ENCODE measurements at regions not wholly inside any gene's neighbourhood (a gene's known extent, or its start where the extent isn't known, plus 50 kb on each side); places are given as distances from the start of the nearest gene placed in this dataset.

DNA sequence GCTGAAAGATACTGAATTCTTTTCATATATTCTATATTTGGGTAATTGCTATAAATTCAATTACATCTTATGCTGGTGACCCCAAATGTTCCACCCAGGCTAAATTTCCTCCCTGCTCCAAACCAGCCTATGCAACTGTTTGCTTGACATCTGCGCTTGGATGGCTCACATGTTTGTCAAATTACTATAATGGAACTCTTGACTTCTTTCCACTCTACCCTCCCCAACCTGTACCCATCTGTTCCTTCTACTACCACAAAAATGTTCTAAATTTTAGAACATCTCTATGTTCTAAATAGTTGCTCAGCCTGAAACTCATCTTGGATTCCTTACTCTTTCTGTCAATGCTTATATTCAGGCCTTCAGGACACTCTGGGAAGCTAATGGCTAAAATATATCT lies 249.9 kb upstream of the SMIM30 start:
- TF ChIP-seq, protein P1, sequence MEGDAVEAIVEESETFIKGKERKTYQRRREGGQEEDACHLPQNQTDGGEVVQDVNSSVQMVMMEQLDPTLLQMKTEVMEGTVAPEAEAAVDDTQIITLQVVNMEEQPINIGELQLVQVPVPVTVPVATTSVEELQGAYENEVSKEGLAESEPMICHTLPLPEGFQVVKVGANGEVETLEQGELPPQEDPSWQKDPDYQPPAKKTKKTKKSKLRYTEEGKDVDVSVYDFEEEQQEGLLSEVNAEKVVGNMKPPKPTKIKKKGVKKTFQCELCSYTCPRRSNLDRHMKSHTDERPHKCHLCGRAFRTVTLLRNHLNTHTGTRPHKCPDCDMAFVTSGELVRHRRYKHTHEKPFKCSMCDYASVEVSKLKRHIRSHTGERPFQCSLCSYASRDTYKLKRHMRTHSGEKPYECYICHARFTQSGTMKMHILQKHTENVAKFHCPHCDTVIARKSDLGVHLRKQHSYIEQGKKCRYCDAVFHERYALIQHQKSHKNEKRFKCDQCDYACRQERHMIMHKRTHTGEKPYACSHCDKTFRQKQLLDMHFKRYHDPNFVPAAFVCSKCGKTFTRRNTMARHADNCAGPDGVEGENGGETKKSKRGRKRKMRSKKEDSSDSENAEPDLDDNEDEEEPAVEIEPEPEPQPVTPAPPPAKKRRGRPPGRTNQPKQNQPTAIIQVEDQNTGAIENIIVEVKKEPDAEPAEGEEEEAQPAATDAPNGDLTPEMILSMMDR (IDR thresholded peaks at IDR 0.05; ENCODE audit: poor library complexity, severe bottlenecking) = no peak
- no peak for TF ChIP-seq EZH2 (IDR thresholded peaks at IDR 0.05; ENCODE audit: borderline replicate concordance, insufficient read depth, low read length, poor library complexity, severe bottlenecking)
